Fibroblast of lung (primary cell): ENCODE measurements at regions not wholly inside any gene's neighbourhood (a gene's known extent, or its start where the extent isn't known, plus 50 kb on each side); places are given as distances from the start of the nearest gene placed in this dataset.

Experiments
- DNase-seq, 2 donors: peaks; one replicate each; pipeline versions ENCODE4 v3.0.0 to v3.0.0-alpha.2; 2010; ENCODE audit warnings: low read depth in 2 of 2
- H2AFZ ChIP-seq: 2 replicates; pipeline ENCODE4 v1.5.1; 2012; ENCODE audit warnings: low read length, control low read depth, inconsistent platforms
- H3K27ac ChIP-seq: 2 replicates; pipeline ENCODE4 v1.5.1; 2011; ENCODE audit warnings: low read length, control low read depth; ENCODE audit not compliant: insufficient read depth
- H3K27me3 ChIP-seq: 2 replicates; pipeline ENCODE4 v1.5.1; 2011; ENCODE audit warnings: mild to moderate bottlenecking, low read length; ENCODE audit not compliant: control insufficient read depth, insufficient read depth
- H3K36me3 ChIP-seq: 2 replicates; pipeline ENCODE4 v1.5.1; 2011; ENCODE audit warnings: low read length; ENCODE audit not compliant: control insufficient read depth, insufficient read depth
- H3K4me1 ChIP-seq: 2 replicates; pipeline ENCODE4 v1.5.1; 2011; ENCODE audit warnings: low read length; ENCODE audit not compliant: control insufficient read depth, insufficient read depth; ENCODE audit errors: extremely low read depth
- H3K4me2 ChIP-seq: 2 replicates; pipeline ENCODE4 v1.5.1; 2011; ENCODE audit warnings: low read length, control low read depth; ENCODE audit not compliant: insufficient read depth; ENCODE audit errors: extremely low read depth
- H3K4me3 ChIP-seq, 4 experiments: fragments of 200-600 bp in 1 of 4; sonication (generic) in 1 of 4; replicated peaks in 1 of 4; 2 replicates each; pipeline ENCODE4 v1.5.1; 2011 to 2016; ENCODE audit warnings: low read length in 4 of 4, low read depth in 3 of 4, mild to moderate bottlenecking in 3 of 4, control low read depth in 2 of 4, inconsistent platforms in 1 of 4, mixed read lengths in 1 of 4; ENCODE audit not compliant: insufficient read depth in 1 of 4; ENCODE audit errors: control extremely low read depth in 1 of 4
- H3K79me2 ChIP-seq: 2 replicates; pipeline ENCODE4 v1.5.1; 2012; ENCODE audit warnings: mild to moderate bottlenecking, low read length, inconsistent platforms; ENCODE audit not compliant: control insufficient read depth, insufficient read depth
- H3K9ac ChIP-seq: 2 replicates; pipeline ENCODE4 v1.5.1; 2011; ENCODE audit warnings: mild to moderate bottlenecking, low read length, control low read depth; ENCODE audit not compliant: insufficient read depth
- H3K9me3 ChIP-seq: 2 replicates; pipeline ENCODE4 v1.5.1; 2012; ENCODE audit warnings: low read depth, low read length; ENCODE audit not compliant: control insufficient read depth, insufficient read depth
- H4K20me1 ChIP-seq: 2 replicates; pipeline ENCODE4 v1.5.1; 2011; ENCODE audit warnings: low read length; ENCODE audit not compliant: control insufficient read depth, insufficient read depth; ENCODE audit errors: extremely low read depth
- EZH2 ChIP-seq: IDR thresholded peaks from 2 replicates; pipeline ENCODE4 v1.5.1; 2012; ENCODE audit warnings: low read length, control low read depth, mild to moderate bottlenecking; ENCODE audit errors: missing control alignments
- TF ChIP-seq, protein P1 (sequence below), 2 donors: IDR thresholded peaks in 1 of 2; conservative IDR thresholded peaks in 1 of 2; 1 replicate in 1 of 2; 2 replicates in 1 of 2; pipeline ENCODE4 v1.5.1; 2011 to 2012; ENCODE audit warnings: low read length in 2 of 2, control low read depth in 1 of 2, inconsistent platforms in 1 of 2, low read depth in 1 of 2, mild to moderate bottlenecking in 1 of 2

GRCh38 chr1:48077795-48078222 lies 80.6 kb upstream of the TRABD2B start:
- Histone ChIP-seq H3K9ac (no peak overlapping the region), H3K79me2 (no peaks in the 10 kb centered on the region), H3K9me3 (no peaks in the 10 kb centered on the region), H3K27me3 (no peaks in the 10 kb centered on the region), H3K4me2 (no peak overlapping the region), H3K27ac (no peak overlapping the region), H3K36me3 (no peaks in the 10 kb centered on the region), H4K20me1 (no peaks in the 10 kb centered on the region), H2AFZ (no peak overlapping the region), H3K4me1 (no peaks in the 10 kb centered on the region), H3K4me3 (no peak overlapping the region)
- DNase-seq, result no peak
- no peak for TF ChIP-seq EZH2
- TF ChIP-seq, protein P1, sequence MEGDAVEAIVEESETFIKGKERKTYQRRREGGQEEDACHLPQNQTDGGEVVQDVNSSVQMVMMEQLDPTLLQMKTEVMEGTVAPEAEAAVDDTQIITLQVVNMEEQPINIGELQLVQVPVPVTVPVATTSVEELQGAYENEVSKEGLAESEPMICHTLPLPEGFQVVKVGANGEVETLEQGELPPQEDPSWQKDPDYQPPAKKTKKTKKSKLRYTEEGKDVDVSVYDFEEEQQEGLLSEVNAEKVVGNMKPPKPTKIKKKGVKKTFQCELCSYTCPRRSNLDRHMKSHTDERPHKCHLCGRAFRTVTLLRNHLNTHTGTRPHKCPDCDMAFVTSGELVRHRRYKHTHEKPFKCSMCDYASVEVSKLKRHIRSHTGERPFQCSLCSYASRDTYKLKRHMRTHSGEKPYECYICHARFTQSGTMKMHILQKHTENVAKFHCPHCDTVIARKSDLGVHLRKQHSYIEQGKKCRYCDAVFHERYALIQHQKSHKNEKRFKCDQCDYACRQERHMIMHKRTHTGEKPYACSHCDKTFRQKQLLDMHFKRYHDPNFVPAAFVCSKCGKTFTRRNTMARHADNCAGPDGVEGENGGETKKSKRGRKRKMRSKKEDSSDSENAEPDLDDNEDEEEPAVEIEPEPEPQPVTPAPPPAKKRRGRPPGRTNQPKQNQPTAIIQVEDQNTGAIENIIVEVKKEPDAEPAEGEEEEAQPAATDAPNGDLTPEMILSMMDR (conservative IDR thresholded peaks at IDR 0.05 in 1 of 2, IDR thresholded peaks at IDR 0.05 in 1 of 2; ENCODE audit: low read depth in 1 of 2, low read length in 2 of 2), result no peak

DNA sequence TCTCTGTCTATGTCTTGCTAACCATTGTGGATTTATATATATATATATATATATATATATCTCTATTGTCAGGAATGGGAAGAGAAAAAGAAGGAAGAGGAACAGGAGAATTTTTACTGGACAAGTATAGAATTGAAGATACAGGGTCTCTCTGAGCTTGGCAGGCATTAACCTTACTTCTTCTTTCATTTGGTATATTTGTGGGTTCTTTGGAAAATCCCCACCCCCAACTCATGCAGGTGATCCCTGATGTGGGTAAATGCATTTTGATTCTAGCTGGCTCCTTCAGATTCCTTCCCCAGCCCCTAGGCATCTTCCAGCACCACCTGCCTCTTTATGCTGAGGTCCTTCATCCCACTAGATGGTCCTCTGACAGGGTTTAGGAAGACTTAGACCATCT lies 78.8 kb upstream of the TRABD2B start:
- Histone ChIP-seq H4K20me1 (no peaks in the 10 kb centered on the region), H3K9me3 (no peaks in the 10 kb centered on the region), H3K27ac (no peak overlapping the region), H3K9ac (no peak overlapping the region), H3K27me3 (no peaks in the 10 kb centered on the region), H2AFZ (no peak overlapping the region), H3K36me3 (no peaks in the 10 kb centered on the region), H3K4me2 (no peak overlapping the region), H3K79me2 (no peaks in the 10 kb centered on the region), H3K4me3 (no peak overlapping the region), H3K4me1 (no peaks in the 10 kb centered on the region)
- TF ChIP-seq EZH2, result no peak
- TF ChIP-seq, protein P1 (conservative IDR thresholded peaks at IDR 0.05 in 1 of 2, IDR thresholded peaks at IDR 0.05 in 1 of 2; ENCODE audit: low read depth in 1 of 2, low read length in 2 of 2), result no peak
- DNase-seq, result no peak

GRCh38 chr1:48073798-48074530 lies 76.8 kb upstream of the TRABD2B start:
- TF ChIP-seq, protein P1 (conservative IDR thresholded peaks at IDR 0.05 in 1 of 2, IDR thresholded peaks at IDR 0.05 in 1 of 2; ENCODE audit: low read depth in 1 of 2, low read length in 2 of 2), result no peak
- no peak for TF ChIP-seq EZH2
- H3K79me2 ChIP-seq, result no peaks in the 10 kb centered on the region
- no peak for DNase-seq
- H3K27me3 ChIP-seq, result no peaks in the 10 kb centered on the region
- no peaks in the 10 kb centered on the region for H3K4me1 ChIP-seq
- no peak overlapping the region for H3K27ac ChIP-seq
- H3K9ac ChIP-seq, result no peak overlapping the region
- no peaks in the 10 kb centered on the region for H4K20me1 ChIP-seq
- no peaks in the 10 kb centered on the region for H3K36me3 ChIP-seq
- no peak overlapping the region for H2AFZ ChIP-seq
- no peaks in the 10 kb centered on the region for H3K9me3 ChIP-seq
- H3K4me2 ChIP-seq, result no peak overlapping the region
- no peak overlapping the region for H3K4me3 ChIP-seq
